IMR-90 (cell line): ENCODE measurements at regions not wholly inside any gene's neighbourhood (a gene's known extent, or its start where the extent isn't known, plus 50 kb on each side); places are given as distances from the start of the nearest gene placed in this dataset.

ENCODE experiments used
- ATAC-seq: fragments of 200-7000 bp; cut with Tn5 transposase; 2 replicates; pipeline ENCODE4 v1.9.1; 2020; ENCODE audit warnings: low read depth, mild to moderate bottlenecking, moderate library complexity
- BruUV-seq: library from RNA; stranded (reverse); fragments of 400-500 nt; replicated peaks from 2 replicates; lab custom pipeline; 2021; lab: Mats Ljungman, UMichigan
- CTCF ChIA-PET: fragments of 300-600 bp; formaldehyde crosslinking; extraction: SDS; loops from one replicate; lab custom pipeline; 2021; ENCODE audit warnings: antibody characterized with exemption; lab: Yijun Ruan, JAX
- POLR2A ChIA-PET: fragments of 300-600 bp; sonication (Branson Sonifier 250); formaldehyde crosslinking; loops from one replicate; lab custom pipeline; 2022; ENCODE audit warnings: antibody characterized with exemption; ENCODE audit not compliant: unreplicated experiment; lab: Charles Lee
- DNase-seq: peaks from one replicate; pipeline ENCODE4 v3.0.0; 2013
- H2AFZ ChIP-seq: replicated peaks from 2 replicates; pipeline ENCODE3; 2013; ENCODE audit warnings: low read length, mild to moderate bottlenecking; ENCODE audit not compliant: poor library complexity
- H2AK5ac ChIP-seq: 2 replicates; pipeline ENCODE4 v1.6.1; 2013; ENCODE audit warnings: low read depth, low read length, inconsistent platforms
- H2AK9ac ChIP-seq: replicated peaks from 2 replicates; pipeline ENCODE3; 2013; ENCODE audit warnings: mild to moderate bottlenecking, low read depth, low read length, moderate library complexity; ENCODE audit not compliant: poor library complexity
- H2BK120ac ChIP-seq: 2 replicates; pipeline ENCODE4 v1.6.1; 2013; ENCODE audit warnings: low read depth, low read length, inconsistent platforms
- H2BK15ac ChIP-seq: 3 replicates; pipeline ENCODE4 v1.6.1; 2013; ENCODE audit warnings: low read depth, low read length, inconsistent platforms
- H2BK20ac ChIP-seq: 2 replicates; pipeline ENCODE4 v1.6.1; 2013; ENCODE audit warnings: low read depth, mild to moderate bottlenecking, inconsistent platforms, low read length, moderate library complexity
- H2BK5ac ChIP-seq: 2 replicates; pipeline ENCODE4 v1.6.1; 2013; ENCODE audit warnings: mild to moderate bottlenecking, low read depth, low read length, inconsistent platforms; ENCODE audit not compliant: poor library complexity, severe bottlenecking
- H3K14ac ChIP-seq: replicated peaks from 2 replicates; pipeline ENCODE4 v1.6.1; 2013; ENCODE audit warnings: low read depth, low read length, inconsistent platforms
- H3K18ac ChIP-seq: 2 replicates; pipeline ENCODE4 v1.6.1; 2013; ENCODE audit warnings: low read depth, low read length, control low read depth
- H3K23ac ChIP-seq: 2 replicates; pipeline ENCODE4 v1.6.1; 2013; ENCODE audit warnings: low read depth, low read length, inconsistent platforms
- H3K27ac ChIP-seq: 2 replicates; pipeline ENCODE4 v1.5.1; 2013; ENCODE audit warnings: mild to moderate bottlenecking, control low read depth, low read length; ENCODE audit not compliant: insufficient read depth
- H3K27me3 ChIP-seq: 2 replicates; pipeline ENCODE4 v1.6.1; 2013; ENCODE audit warnings: low read length; ENCODE audit not compliant: control insufficient read depth, insufficient read depth
- H3K36me3 ChIP-seq: 2 replicates; pipeline ENCODE4 v1.6.1; 2013; ENCODE audit warnings: low read length, mixed read lengths; ENCODE audit not compliant: control insufficient read depth, insufficient read depth
- H3K4ac ChIP-seq: 2 replicates; pipeline ENCODE4 v1.6.1; 2013; ENCODE audit warnings: low read depth, low read length, inconsistent platforms
- H3K4me1 ChIP-seq: 2 replicates; pipeline ENCODE4 v1.6.1; 2013; ENCODE audit warnings: low read length, mixed read lengths; ENCODE audit not compliant: control insufficient read depth, insufficient read depth
- H3K4me2 ChIP-seq: 2 replicates; pipeline ENCODE4 v1.6.1; 2013; ENCODE audit warnings: low read depth, mild to moderate bottlenecking, control low read depth, low read length, moderate library complexity
- H3K4me3 ChIP-seq: 2 replicates; pipeline ENCODE4 v1.5.1; 2013; ENCODE audit warnings: low read depth, mild to moderate bottlenecking, control low read depth, low read length, moderate library complexity; ENCODE audit not compliant: insufficient read depth
- H3K56ac ChIP-seq: 2 replicates; pipeline ENCODE4 v1.6.1; 2013; ENCODE audit warnings: low read length, inconsistent platforms; ENCODE audit not compliant: insufficient read depth; ENCODE audit errors: extremely low read depth
- H3K79me1 ChIP-seq, 2 experiments: 2 replicates each; pipeline ENCODE4 v1.6.1; 2013; ENCODE audit warnings: low read length in 2 of 2, inconsistent platforms in 1 of 2, low read depth in 1 of 2
- H3K9ac ChIP-seq: 2 replicates; pipeline ENCODE4 v1.6.1; 2013; ENCODE audit warnings: low read depth, low read length, control low read depth
- H3K9me1 ChIP-seq: 2 replicates; pipeline ENCODE4 v1.6.1; 2013; ENCODE audit warnings: low read length, inconsistent platforms; ENCODE audit not compliant: insufficient read depth
- H3K9me3 ChIP-seq: 2 replicates; pipeline ENCODE4 v1.6.1; 2013; ENCODE audit warnings: low read length; ENCODE audit not compliant: control insufficient read depth, insufficient read depth
- H4K20me1 ChIP-seq: 2 replicates; pipeline ENCODE4 v1.6.1; 2013; ENCODE audit warnings: low read length, inconsistent platforms; ENCODE audit not compliant: insufficient read depth
- H4K5ac ChIP-seq: 2 replicates; pipeline ENCODE4 v1.6.1; 2013; ENCODE audit warnings: mild to moderate bottlenecking, low read depth, low read length, control low read depth
- H4K8ac ChIP-seq, 2 experiments: 2 replicates each; pipeline ENCODE4 v1.6.1; 2013; ENCODE audit warnings: low read depth in 2 of 2, low read length in 2 of 2, control low read depth in 1 of 2, inconsistent platforms in 1 of 2
- H4K91ac ChIP-seq: 2 replicates; pipeline ENCODE4 v1.6.1; 2013; ENCODE audit warnings: low read depth, low read length, inconsistent platforms; ENCODE audit not compliant: insufficient read depth
- BHLHE40 ChIP-seq: fragments of 150-350 bp; IDR thresholded peaks from 2 replicates; pipeline ENCODE4 v1.6.1; 2016; ENCODE audit warnings: mild to moderate bottlenecking, low read depth, low read length
- CEBPB ChIP-seq: IDR thresholded peaks from 2 replicates; pipeline ENCODE4 v1.6.1; 2012; ENCODE audit warnings: low read depth, low read length, improper control_type of control experiment
- CTCF ChIP-seq: conservative IDR thresholded peaks from 2 replicates; pipeline ENCODE4 v1.5.1; 2012; ENCODE audit warnings: mild to moderate bottlenecking, low read depth, low read length, improper control_type of control experiment
- ELK1 ChIP-seq: fragments of 150-350 bp; IDR thresholded peaks from 2 replicates; pipeline ENCODE4 v1.6.1; 2016; ENCODE audit warnings: low read depth, mild to moderate bottlenecking, low read length, moderate library complexity, borderline replicate concordance
- FOS ChIP-seq: fragments of 150-350 bp; IDR thresholded peaks from 2 replicates; pipeline ENCODE4 v1.6.1; 2016; ENCODE audit warnings: low read depth, low read length
- RAD21 ChIP-seq: IDR thresholded peaks from 2 replicates; pipeline ENCODE4 v1.6.1; 2012; ENCODE audit warnings: low read length, improper control_type of control experiment
- RCOR1 ChIP-seq: IDR thresholded peaks from 2 replicates; pipeline ENCODE4 v1.6.1; 2012; ENCODE audit warnings: mild to moderate bottlenecking, low read length, improper control_type of control experiment; ENCODE audit not compliant: insufficient replicate concordance
- WGBS, 2 experiments: methylation state at CpG; one replicate each; pipeline versions ENCODE4 v1.1.5 to v1.1.7; 2013; ENCODE audit warnings: missing lambda C conversion rate in 2 of 2; ENCODE audit not compliant: insufficient read length in 1 of 2; ENCODE audit errors: extremely low coverage in 2 of 2; 5-methylcytosine and 5-hydroxymethylcytosine counted together
- dilution Hi-C: fragments of 300-500 bp; cut with HindIII; formaldehyde crosslinking; loops from one replicate; pipeline ENCODE4 v1.14.3; 2018; ENCODE audit warnings: low sequenced_read_pairs; ENCODE audit not compliant: unreplicated experiment
- in situ Hi-C: fragments of 300-500 bp; cut with MboI; formaldehyde crosslinking; loops from 3 replicates; pipeline ENCODE4 v1.14.3; 2019; ENCODE audit warnings: low sequenced_read_pairs, inconsistent platforms, mixed read lengths
- intact Hi-C: fragments of 100-400 bp; cut with micrococcal nuclease; formaldehyde crosslinking; loops from 2 replicates; pipeline ENCODE4 v1.10.0; 2022

- intact Hi-C loops, result no loop called here
- H3K9me3 ChIP-seq, result no peaks in the 10 kb centered on the region
- H3K4me2 ChIP-seq, result no peak overlapping the region
- H3K27me3 ChIP-seq, result no peaks in the 10 kb centered on the region
- H2AFZ ChIP-seq, result no peak overlapping the region
- H2BK20ac ChIP-seq, result no peak overlapping the region
- H4K20me1 ChIP-seq, result no peaks in the 10 kb centered on the region
- no peak overlapping the region for H3K4me3 ChIP-seq
- DNase-seq, result no peak
- H2BK15ac ChIP-seq, result no peak overlapping the region
- H3K4me1 ChIP-seq, result no peaks in the 10 kb centered on the region
- H4K5ac ChIP-seq, result no peak overlapping the region
- no peak overlapping the region for H3K14ac ChIP-seq
- no peak overlapping the region for H2AK9ac ChIP-seq
- H3K23ac ChIP-seq, result no peak overlapping the region
- TF ChIP-seq BHLHE40, result no peak
- TF ChIP-seq RCOR1, result no peak
- TF ChIP-seq RAD21, result no peak
- TF ChIP-seq CEBPB, result no peak
- TF ChIP-seq FOS, result no peak
- TF ChIP-seq ELK1, result no peak
- TF ChIP-seq CTCF, result no peak
- H4K91ac ChIP-seq, result no peak overlapping the region
- no peak overlapping the region for H3K27ac ChIP-seq
- no peak overlapping the region for H3K18ac ChIP-seq
- POLR2A ChIA-PET, result no interaction called here
- BruUV-seq, result no TSS peak
- WGBS, 2 experiments, result no CpG with 5 or more reads among the region's 2 CpGs
- dilution Hi-C loops, result no loop called here
- H3K4ac ChIP-seq, result no peak overlapping the region
- CTCF ChIA-PET, result no interaction called here
- H3K79me1 ChIP-seq, result no peaks in the 10 kb centered on the region
- H2AK5ac ChIP-seq, result no peak overlapping the region
- no peak overlapping the region for H2BK5ac ChIP-seq
- in situ Hi-C loops, result no loop called here
- no peak overlapping the region for H2BK120ac ChIP-seq
- H3K9ac ChIP-seq, result no peak overlapping the region
- no peaks in the 10 kb centered on the region for H3K9me1 ChIP-seq
- H4K8ac ChIP-seq, result no peak overlapping the region
- no peaks in the 10 kb centered on the region for H3K36me3 ChIP-seq
- no peak overlapping the region for H3K56ac ChIP-seq
- ATAC-seq, result no peak
These were observed 361.0 kb upstream of the ANO3 start for GRCh38 chr11:25970726-25971508.
